ENCODE measurements at regions not wholly inside any gene's neighbourhood (a gene's known extent, or its start where the extent isn't known, plus 50 kb on each side); places are given as distances from the start of the nearest gene placed in this dataset.

- Histone ChIP-seq H3F3A (ENCODE audit: insufficient read depth, low read length) (no peaks in the 10 kb centered on the region), H3K4me1 (ENCODE audit: low read length) (no peaks in the 10 kb centered on the region), H2AFZ (ENCODE audit: low read length) (no peak overlapping the region), H3K36me3 (replicated peaks; ENCODE audit: insufficient read depth, low read length) (no peaks in the 10 kb centered on the region), H3K27me3 (replicated peaks; ENCODE audit: insufficient read depth, low read length) (peaks cover 16% of the 10 kb centered on the region), H3K9me2 (replicated peaks; ENCODE audit: insufficient read depth, low read length) (no peaks in the 10 kb centered on the region), H3K79me2 (ENCODE audit: low read length) (no peaks in the 10 kb centered on the region), H3K9ac (ENCODE audit: low read length) (no peak overlapping the region), H4K20me1 (ENCODE audit: insufficient read depth, low read length) (no peaks in the 10 kb centered on the region), H3K27ac (ENCODE audit: low read length) (no peak overlapping the region), H3K9me3 (replicated peaks; ENCODE audit: insufficient read depth, low read length) (no peaks in the 10 kb centered on the region), H3K4me3 (ENCODE audit: low read length) (no peak overlapping the region), H3K4me2 (ENCODE audit: low read depth, low read length) (no peak overlapping the region)
- TF ChIP-seq EZH2phosphoT487 (IDR thresholded peaks at IDR 0.05; ENCODE audit: low read length) (no peak), EZH2 (optimal IDR thresholded peaks at IDR 0.05; ENCODE audit: low read depth, low read length) (no peak)
- TF ChIP-seq, protein P1, sequence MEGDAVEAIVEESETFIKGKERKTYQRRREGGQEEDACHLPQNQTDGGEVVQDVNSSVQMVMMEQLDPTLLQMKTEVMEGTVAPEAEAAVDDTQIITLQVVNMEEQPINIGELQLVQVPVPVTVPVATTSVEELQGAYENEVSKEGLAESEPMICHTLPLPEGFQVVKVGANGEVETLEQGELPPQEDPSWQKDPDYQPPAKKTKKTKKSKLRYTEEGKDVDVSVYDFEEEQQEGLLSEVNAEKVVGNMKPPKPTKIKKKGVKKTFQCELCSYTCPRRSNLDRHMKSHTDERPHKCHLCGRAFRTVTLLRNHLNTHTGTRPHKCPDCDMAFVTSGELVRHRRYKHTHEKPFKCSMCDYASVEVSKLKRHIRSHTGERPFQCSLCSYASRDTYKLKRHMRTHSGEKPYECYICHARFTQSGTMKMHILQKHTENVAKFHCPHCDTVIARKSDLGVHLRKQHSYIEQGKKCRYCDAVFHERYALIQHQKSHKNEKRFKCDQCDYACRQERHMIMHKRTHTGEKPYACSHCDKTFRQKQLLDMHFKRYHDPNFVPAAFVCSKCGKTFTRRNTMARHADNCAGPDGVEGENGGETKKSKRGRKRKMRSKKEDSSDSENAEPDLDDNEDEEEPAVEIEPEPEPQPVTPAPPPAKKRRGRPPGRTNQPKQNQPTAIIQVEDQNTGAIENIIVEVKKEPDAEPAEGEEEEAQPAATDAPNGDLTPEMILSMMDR (IDR thresholded peaks at IDR 0.05; ENCODE audit: low read length), result no peak
- DNase-seq, result no peak
Observed at GRCh38 chr6:28768187-28768913, 155.4 kb downstream of the TRIM27 start.

DNA sequence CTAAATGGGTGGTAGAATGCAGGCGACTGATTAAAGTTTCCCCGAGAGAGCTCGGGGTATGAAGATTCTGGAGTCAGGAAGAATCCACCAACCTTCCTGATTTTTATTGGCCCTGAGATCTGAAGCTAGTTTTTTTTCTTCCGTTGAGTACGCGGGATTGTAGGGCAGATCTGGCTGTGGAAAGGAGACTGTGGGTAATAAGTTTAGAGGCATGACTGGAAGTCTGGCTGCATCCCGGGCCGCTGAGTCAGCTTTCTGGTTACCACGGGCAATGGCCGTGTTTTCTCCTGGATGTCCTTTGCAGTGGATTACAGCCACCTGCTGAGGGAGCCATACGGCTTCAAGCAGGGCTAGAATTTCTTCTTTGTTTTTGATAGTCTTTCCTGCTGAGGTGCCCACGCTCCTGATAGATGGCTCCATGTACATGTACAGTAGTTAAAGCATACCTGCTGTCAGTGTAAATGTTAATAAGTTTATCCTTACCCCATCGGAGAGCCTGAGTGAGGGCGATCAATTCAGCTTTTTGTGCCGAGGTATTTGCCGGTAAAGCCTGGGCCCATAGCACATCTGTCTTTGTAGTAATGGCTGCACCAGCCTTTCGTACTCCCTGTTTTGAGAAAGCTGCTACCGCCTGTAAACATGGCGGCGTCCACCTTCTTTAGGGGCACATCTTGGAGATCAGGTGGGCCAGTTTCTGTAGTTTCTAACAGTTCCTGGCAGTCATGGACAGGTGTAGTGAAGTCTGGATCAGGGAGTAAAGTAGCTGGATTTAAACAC is 154.0 kb downstream of the TRIM27 start:
- no peak overlapping the region for H3K27ac ChIP-seq (ENCODE audit: low read length)
- H3K4me1 ChIP-seq (ENCODE audit: low read length), result no peaks in the 10 kb centered on the region
- no peak overlapping the region for H2AFZ ChIP-seq (ENCODE audit: low read length)
- H3K79me2 ChIP-seq (ENCODE audit: low read length), result no peaks in the 10 kb centered on the region
- H3K9me2 ChIP-seq (replicated peaks; ENCODE audit: insufficient read depth, low read length), result no peaks in the 10 kb centered on the region
- H3F3A ChIP-seq (ENCODE audit: insufficient read depth, low read length), result no peaks in the 10 kb centered on the region
- no peak overlapping the region for H3K4me2 ChIP-seq (ENCODE audit: low read depth, low read length)
- TF ChIP-seq, protein P1 (IDR thresholded peaks at IDR 0.05; ENCODE audit: low read length), result no peak
- no peak for TF ChIP-seq EZH2 (optimal IDR thresholded peaks at IDR 0.05; ENCODE audit: low read depth, low read length)
- no peak for TF ChIP-seq EZH2phosphoT487 (IDR thresholded peaks at IDR 0.05; ENCODE audit: low read length)
- peaks cover 29% of the 10 kb centered on the region for H3K27me3 ChIP-seq (replicated peaks; ENCODE audit: insufficient read depth, low read length)
- DNase-seq, result no peak
- H3K36me3 ChIP-seq (replicated peaks; ENCODE audit: insufficient read depth, low read length), result no peaks in the 10 kb centered on the region
- H4K20me1 ChIP-seq (ENCODE audit: insufficient read depth, low read length), result no peaks in the 10 kb centered on the region
- H3K4me3 ChIP-seq (ENCODE audit: low read length), result no peak overlapping the region
- no peaks in the 10 kb centered on the region for H3K9me3 ChIP-seq (replicated peaks; ENCODE audit: insufficient read depth, low read length)
- no peak overlapping the region for H3K9ac ChIP-seq (ENCODE audit: low read length)

DNA sequence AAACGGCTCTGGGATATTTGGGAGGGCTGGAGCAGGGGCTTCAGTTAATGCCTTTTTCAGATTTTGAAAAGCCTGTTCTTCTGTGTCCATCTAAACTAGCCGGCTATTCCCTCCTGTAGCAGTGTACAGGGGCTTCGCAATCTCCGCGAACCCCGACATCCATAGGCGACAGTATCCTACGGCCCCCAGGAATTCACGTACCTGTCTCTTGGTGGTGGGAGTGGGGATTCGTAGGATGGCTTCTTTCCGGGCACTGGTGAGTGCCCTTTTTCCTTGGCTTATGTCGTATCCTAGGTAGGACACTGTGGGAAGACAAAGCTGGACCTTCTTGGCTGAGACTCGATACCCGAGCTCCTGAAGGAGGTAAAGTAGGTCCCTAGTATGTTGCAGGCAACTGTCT is 153.1 kb downstream of the TRIM27 start:
- Histone ChIP-seq H3F3A (ENCODE audit: insufficient read depth, low read length) (no peaks in the 10 kb centered on the region), H3K9me3 (replicated peaks; ENCODE audit: insufficient read depth, low read length) (no peaks in the 10 kb centered on the region)

More for the DNA sequence above, 153.1 kb downstream of the TRIM27 start:
- Histone ChIP-seq H3K27me3 (replicated peaks; ENCODE audit: insufficient read depth, low read length) (peaks cover 33% of the 10 kb centered on the region), H3K4me3 (ENCODE audit: low read length) (no peak overlapping the region), H3K79me2 (ENCODE audit: low read length) (no peaks in the 10 kb centered on the region), H3K4me2 (ENCODE audit: low read depth, low read length) (no peak overlapping the region), H2AFZ (ENCODE audit: low read length) (no peak overlapping the region), H3K9ac (ENCODE audit: low read length) (no peak overlapping the region), H3K27ac (ENCODE audit: low read length) (no peak overlapping the region), H3K4me1 (ENCODE audit: low read length) (no peaks in the 10 kb centered on the region), H4K20me1 (ENCODE audit: insufficient read depth, low read length) (no peaks in the 10 kb centered on the region), H3K9me2 (replicated peaks; ENCODE audit: insufficient read depth, low read length) (no peaks in the 10 kb centered on the region), H3K36me3 (replicated peaks; ENCODE audit: insufficient read depth, low read length) (no peaks in the 10 kb centered on the region)
- TF ChIP-seq, protein P1 (IDR thresholded peaks at IDR 0.05; ENCODE audit: low read length), result no peak
- no peak for TF ChIP-seq EZH2 (optimal IDR thresholded peaks at IDR 0.05; ENCODE audit: low read depth, low read length)
- no peak for TF ChIP-seq EZH2phosphoT487 (IDR thresholded peaks at IDR 0.05; ENCODE audit: low read length)
- no peak for DNase-seq
